HCT116 (cell line): ENCODE measurements at regions not wholly inside any gene's neighbourhood (a gene's known extent, or its start where the extent isn't known, plus 50 kb on each side); places are given as distances from the start of the nearest gene placed in this dataset.

Experiments used
- ATAC-seq: fragments of 200-7000 bp; cut with Tn5 transposase; 2 replicates; pipeline ENCODE4 v1.9.1; 2020; ENCODE audit warnings: mild to moderate bottlenecking, moderate library complexity
- BruUV-seq: library from RNA; stranded (reverse); fragments of 400-500 nt; replicated peaks from 2 replicates; lab custom pipeline; 2021; lab: Mats Ljungman, UMichigan
- CTCF ChIA-PET: fragments of 300-600 bp; sonication (Branson Sonifier 250); formaldehyde crosslinking; loops from one replicate; lab custom pipeline; 2021; ENCODE audit warnings: antibody characterized with exemption; lab: Charles Lee
- POLR2A ChIA-PET: fragments of 300-600, 350-600 bp; sonication (Branson Sonifier 250); formaldehyde crosslinking; loops from one replicate; lab custom pipeline; 2021; ENCODE audit warnings: antibody characterized with exemption; lab: Charles Lee
- RAD21 ChIA-PET, 2 experiments: fragments of 300-600 bp; sonication (Branson Sonifier 250); formaldehyde crosslinking; loops; one replicate each; lab custom pipeline; 2023; ENCODE audit warnings: low total read pairs in 2 of 2; ENCODE audit not compliant: uncharacterized antibody in 2 of 2, unreplicated experiment in 2 of 2, low non-redundant PET in 1 of 2; lab: Charles Lee
- DNase-seq: peaks from one replicate; pipeline ENCODE4 v3.0.0-alpha.2; 2010; ENCODE audit warnings: low read depth, low spot score
- H2AFZ ChIP-seq: fragments of 200-600 bp; shearing (Covaris generic), sonication (generic); 2 replicates; pipeline ENCODE4 v1.6.1; 2017; ENCODE audit warnings: low read depth, mixed run types, mixed read lengths, antibody characterized with exemption, low read length; ENCODE audit not compliant: poor library complexity, severe bottlenecking
- H3K27ac ChIP-seq: 2 replicates; pipeline ENCODE4 v1.5.1; 2012; ENCODE audit warnings: low read depth, low read length
- H3K27me3 ChIP-seq: fragments of 200-600 bp; sonication (generic); 2 replicates; pipeline ENCODE4 v1.6.1; 2016; ENCODE audit warnings: mixed run types, low read length, mixed read lengths; ENCODE audit not compliant: insufficient read depth
- H3K36me3 ChIP-seq, 2 experiments: fragments of 200-500 bp in 1 of 2; fragments of 200-600 bp in 1 of 2; sonication (Bioruptor generic) in 1 of 2; sonication (generic) in 1 of 2; 2 replicates each; pipeline versions ENCODE4 v1.5.1 to v1.6.1; 2014 to 2016; ENCODE audit warnings: low read length in 2 of 2, inconsistent platforms in 1 of 2, mixed read lengths in 1 of 2, mixed run types in 1 of 2; ENCODE audit not compliant: insufficient read depth in 2 of 2, control insufficient read depth in 1 of 2
- H3K4me1 ChIP-seq, 2 experiments: fragments of 200-600 bp in 1 of 2; sonication (generic) in 1 of 2; 2 replicates each; pipeline versions ENCODE4 v1.5.1 to v1.6.1; 2012 to 2017; ENCODE audit warnings: low read length in 2 of 2, inconsistent platforms in 1 of 2, mild to moderate bottlenecking in 1 of 2, mixed read lengths in 1 of 2, mixed run types in 1 of 2, moderate library complexity in 1 of 2; ENCODE audit not compliant: insufficient read depth in 2 of 2, control insufficient read depth in 1 of 2
- H3K4me2 ChIP-seq: fragments of 200-600 bp; sonication (generic); 2 replicates; pipeline ENCODE4 v1.6.1; 2017; ENCODE audit warnings: mixed run types, low read length, mixed read lengths
- H3K4me3 ChIP-seq, 2 experiments: fragments of 200-600 bp in 1 of 2; sonication (generic) in 1 of 2; replicated peaks in 1 of 2; 2 replicates each; pipeline ENCODE4 v1.5.1; 2011 to 2016; ENCODE audit warnings: low read length in 2 of 2, control low read depth in 1 of 2, low read depth in 1 of 2, mild to moderate bottlenecking in 1 of 2, mixed read lengths in 1 of 2, mixed run types in 1 of 2
- H3K79me2 ChIP-seq: fragments of 200-600 bp; sonication (generic); 2 replicates; pipeline ENCODE4 v1.6.1; 2017; ENCODE audit warnings: mild to moderate bottlenecking, mixed run types, low read length, moderate library complexity, mixed read lengths; ENCODE audit not compliant: insufficient read depth
- H3K9ac ChIP-seq: fragments of 200-600 bp; sonication (generic); 2 replicates; pipeline ENCODE4 v1.6.1; 2016; ENCODE audit warnings: low read length, mixed read lengths
- H3K9me2 ChIP-seq: fragments of 200-600 bp; sonication (generic), shearing (Covaris generic); 2 replicates; pipeline ENCODE4 v1.6.1; 2017; ENCODE audit warnings: mixed run types, mild to moderate bottlenecking, moderate library complexity; ENCODE audit not compliant: insufficient read depth
- H3K9me3 ChIP-seq, 2 experiments: fragments of 200-500 bp in 1 of 2; fragments of 200-600 bp in 1 of 2; sonication (Bioruptor generic) in 1 of 2; sonication (generic) in 1 of 2; 2 replicates each; pipeline ENCODE4 v1.6.1; 2014 to 2017; ENCODE audit warnings: low read length in 2 of 2, mixed read lengths in 2 of 2, inconsistent platforms in 1 of 2, low read depth in 1 of 2, mild to moderate bottlenecking in 1 of 2, mixed run types in 1 of 2, moderate library complexity in 1 of 2; ENCODE audit not compliant: control insufficient read depth in 1 of 2, insufficient read depth in 1 of 2
- H4K20me1 ChIP-seq: fragments of 200-600 bp; sonication (generic), shearing (Covaris generic); 2 replicates; pipeline ENCODE4 v1.6.1; 2017; ENCODE audit warnings: mixed run types, mild to moderate bottlenecking, moderate library complexity; ENCODE audit not compliant: insufficient read depth
- ATF3 ChIP-seq: IDR thresholded peaks from 2 replicates; pipeline ENCODE4 v1.6.1; 2012
- CBX3 ChIP-seq: IDR thresholded peaks from 2 replicates; pipeline ENCODE4 v1.6.1; 2012; ENCODE audit warnings: low read depth
- ELF1 ChIP-seq: IDR thresholded peaks from 2 replicates; pipeline ENCODE4 v1.6.1; 2012; ENCODE audit warnings: low read depth, borderline replicate concordance
- EZH2phosphoT487 ChIP-seq: fragments of 200-600 bp; IDR thresholded peaks from 2 replicates; pipeline ENCODE4 v1.6.1; 2018; ENCODE audit warnings: antibody characterized with exemption, borderline replicate concordance
- FOSL1 ChIP-seq: IDR thresholded peaks from 2 replicates; pipeline ENCODE4 v1.6.1; 2012; ENCODE audit warnings: low read depth
- JUND ChIP-seq: IDR thresholded peaks from 2 replicates; pipeline ENCODE4 v1.6.1; 2012
- MAX ChIP-seq: IDR thresholded peaks from 2 replicates; pipeline ENCODE4 v1.6.1; 2012
- POLR2AphosphoS5 ChIP-seq: IDR thresholded peaks from 2 replicates; pipeline ENCODE4 v1.6.1; 2011; ENCODE audit warnings: mild to moderate bottlenecking, low read depth, low read length, moderate library complexity
- RAD21 ChIP-seq: IDR thresholded peaks from 2 replicates; pipeline ENCODE4 v1.6.1; 2012; ENCODE audit warnings: low read depth, mild to moderate bottlenecking
- REST ChIP-seq: IDR thresholded peaks from 2 replicates; pipeline ENCODE4 v1.6.1; 2012; ENCODE audit warnings: low read depth
- SIN3A ChIP-seq: IDR thresholded peaks from 2 replicates; pipeline ENCODE4 v1.6.1; 2012; ENCODE audit warnings: low read depth
- SP1 ChIP-seq: IDR thresholded peaks from 2 replicates; pipeline ENCODE4 v1.6.1; 2012; ENCODE audit warnings: low read depth
- SRF ChIP-seq: IDR thresholded peaks from 2 replicates; pipeline ENCODE4 v1.6.1; 2012; ENCODE audit warnings: low read depth
- TCF7L2 ChIP-seq: IDR thresholded peaks from 2 replicates; pipeline ENCODE4 v1.7.0; 2011; ENCODE audit warnings: borderline replicate concordance, inconsistent platforms; ENCODE audit not compliant: insufficient read depth, insufficient read length; ENCODE audit errors: extremely low read depth
- YY1 ChIP-seq: IDR thresholded peaks from 2 replicates; pipeline ENCODE4 v1.6.1; 2011; ENCODE audit warnings: low read length, low read depth, moderate library complexity, mild to moderate bottlenecking; ENCODE audit not compliant: insufficient replicate concordance; ENCODE audit errors: extremely low read depth
- ZFX ChIP-seq: fragments of 450-650 bp; IDR thresholded peaks from 2 replicates; pipeline ENCODE4 v1.6.1; 2017
- ZNF274 ChIP-seq: fragments of 200-500 bp; sonication (Bioruptor generic); IDR thresholded peaks from 2 replicates; pipeline ENCODE4 v1.6.1; 2014; ENCODE audit warnings: mild to moderate bottlenecking, low read depth, low read length, inconsistent platforms
- intact Hi-C: fragments of 100-400 bp; cut with micrococcal nuclease; formaldehyde crosslinking; loops from 2 replicates; pipeline ENCODE4 v1.10.0; 2022

- no TSS peak for BruUV-seq
- RAD21 ChIA-PET: no interaction called here
- POLR2A ChIA-PET: no interaction called here
- Histone ChIP-seq H3K27me3 (no peaks in the 10 kb centered on the region), H4K20me1 (no peaks in the 10 kb centered on the region), H3K36me3 (no peaks in the 10 kb centered on the region), H3K4me3 (no peak overlapping the region), H3K79me2 (no peaks in the 10 kb centered on the region), H3K27ac (no peak overlapping the region), H3K9me2 (no peaks in the 10 kb centered on the region), H3K9me3 (no peaks in the 10 kb centered on the region), H3K9ac (no peak overlapping the region), H3K4me2 (no peak overlapping the region), H2AFZ (no peak overlapping the region), H3K4me1 (peaks cover 0 to 8% of the 10 kb centered on the region in 2 experiments; a peak in 2 of 4 replicates)
- TF ChIP-seq ZFX (no peak), CBX3 (no peak), SIN3A (no peak)
- intact Hi-C loops: no loop called here
- CTCF ChIA-PET: interaction anchor here (0.8 kb wide), 1 partner anchor 10 kb away, joined by 3 read pairs; no protein-coding TSS in a partner anchor
- ATAC-seq: no peak
- DNase-seq: no peak
Observed at GRCh38 chr5:92525131-92525530, 1055.9 kb downstream of the NR2F1-AS1 start.

- RAD21 ChIA-PET: no interaction called here
- Histone ChIP-seq H3K9me3 (no peaks in the 10 kb centered on the region), H3K27ac (no peak overlapping the region), H2AFZ (no peak overlapping the region), H3K4me1 (no peaks in the 10 kb centered on the region), H3K36me3 (no peaks in the 10 kb centered on the region), H4K20me1 (no peaks in the 10 kb centered on the region), H3K79me2 (no peaks in the 10 kb centered on the region), H3K4me2 (no peak overlapping the region), H3K9me2 (no peaks in the 10 kb centered on the region), H3K27me3 (no peaks in the 10 kb centered on the region), H3K9ac (no peak overlapping the region), H3K4me3 (no peak overlapping the region)
- DNase-seq: no peak
- BruUV-seq: no TSS peak
- POLR2A ChIA-PET: no interaction called here
- CTCF ChIA-PET: no interaction called here
- intact Hi-C loops: no loop called here
- no peak for ATAC-seq
- TF ChIP-seq REST (no peak), CBX3 (no peak), RAD21 (no peak), SP1 (no peak), JUND (no peak), SRF (no peak), EZH2phosphoT487 (no peak), TCF7L2 (no peak), ZFX (no peak), MAX (no peak), SIN3A (no peak), ATF3 (no peak), POLR2AphosphoS5 (no peak), YY1 (no peak), FOSL1 (no peak), ZNF274 (no peak), ELF1 (no peak)
Observed at GRCh38 chr5:92519811-92520632, 1061.0 kb downstream of the NR2F1-AS1 start.
